ENCODE measurements at regions not wholly inside any gene's neighbourhood (a gene's known extent, or its start where the extent isn't known, plus 50 kb on each side); places are given as distances from the start of the nearest gene placed in this dataset.

GRCh38 chr12:105641749-105642148 lies 311.3 kb downstream of the C12orf75 start:
- no peak for TF ChIP-seq POLR2A (IDR thresholded peaks at IDR 0.05; ENCODE audit: insufficient read depth in 1 of 2, low read depth in 2 of 2, low read length in 2 of 2)
- TF ChIP-seq ZFP36L2 (CRISPR knock-in tag; IDR thresholded peaks at IDR 0.05), result no peak
- no peak for TF ChIP-seq CAMTA2 (CRISPR knock-in tag; IDR thresholded peaks at IDR 0.05; ENCODE audit: borderline replicate concordance)
- no peak for TF ChIP-seq PHF8 (CRISPR knock-in tag; IDR thresholded peaks at IDR 0.05)
- TF ChIP-seq ZNF34 (CRISPR knock-in tag; IDR thresholded peaks at IDR 0.05; ENCODE audit: borderline replicate concordance), result no peak
- no peak for TF ChIP-seq ZNF232 (CRISPR knock-in tag; IDR thresholded peaks at IDR 0.05; ENCODE audit: borderline replicate concordance)
- no peak for TF ChIP-seq TSC22D2 (CRISPR knock-in tag; IDR thresholded peaks at IDR 0.05; ENCODE audit: borderline replicate concordance)
- TF ChIP-seq TCF7L2 (IDR thresholded peaks at IDR 0.05; ENCODE audit: low read depth, low read length), result no peak
- no peak for TF ChIP-seq NR3C1 (CRISPR knock-in tag; IDR thresholded peaks at IDR 0.05)
